SK-N-SH treated with all-trans-retinoic acid at 6 μM for 48 hours (cell line): ENCODE measurements at regions not wholly inside any gene's neighbourhood (a gene's known extent, or its start where the extent isn't known, plus 50 kb on each side); places are given as distances from the start of the nearest gene placed in this dataset.

ENCODE experiments used
- ATAC-seq: fragments of 200-7000 bp; cut with Tn5 transposase; 3 replicates; pipeline ENCODE4 v1.9.1; 2020; ENCODE audit warnings: mild to moderate bottlenecking, moderate library complexity
- BACH2 ChIP-seq: fragments of 250-450 bp; sonication (Bioruptor Pico); IDR thresholded peaks from 2 replicates; pipeline ENCODE4 v1.9.0; 2021; ENCODE audit warnings: mild to moderate bottlenecking, borderline replicate concordance
- CREB5 ChIP-seq: fragments of 250-450 bp; sonication (Bioruptor Pico); IDR thresholded peaks from 2 replicates; pipeline ENCODE4 v1.5.1; 2020; ENCODE audit warnings: low read depth, mild to moderate bottlenecking, moderate library complexity
- CSDC2 ChIP-seq: fragments of 250-450 bp; sonication (Bioruptor Pico); IDR thresholded peaks from 2 replicates; pipeline ENCODE4 v1.5.0; 2020; ENCODE audit warnings: mild to moderate bottlenecking, moderate library complexity
- CSRNP3 ChIP-seq: fragments of 250-450 bp; sonication (Bioruptor Pico); IDR thresholded peaks from 2 replicates; pipeline ENCODE4 v1.5.1; 2021; ENCODE audit warnings: mild to moderate bottlenecking, moderate library complexity
- ESRRG ChIP-seq: fragments of 250-450 bp; sonication (Bioruptor Pico); IDR thresholded peaks from 2 replicates; pipeline ENCODE4 v1.6.1; 2021; ENCODE audit warnings: mild to moderate bottlenecking
- ISL1 ChIP-seq: fragments of 250-450 bp; sonication (Bioruptor Pico); IDR thresholded peaks from 2 replicates; pipeline ENCODE4 v2.1.2; 2022; ENCODE audit warnings: mild to moderate bottlenecking, moderate library complexity
- OSR1 ChIP-seq: fragments of 250-450 bp; sonication (Bioruptor Pico); IDR thresholded peaks from 2 replicates; pipeline ENCODE4 v1.8.0; 2022; ENCODE audit warnings: moderate library complexity, mild to moderate bottlenecking, inconsistent platforms
- POU6F1 ChIP-seq: fragments of 250-450 bp; sonication (Bioruptor Pico); IDR thresholded peaks from 2 replicates; pipeline ENCODE4 v1.8.0; 2021; ENCODE audit warnings: low read depth, mild to moderate bottlenecking, moderate library complexity, borderline replicate concordance
- PPARA ChIP-seq: fragments of 250-450 bp; sonication (Bioruptor Pico); IDR thresholded peaks from 2 replicates; pipeline ENCODE4 v1.5.0; 2020; ENCODE audit warnings: mild to moderate bottlenecking, borderline replicate concordance
- RARB ChIP-seq: fragments of 250-450 bp; sonication (Bioruptor Pico); IDR thresholded peaks from 2 replicates; pipeline ENCODE4 v1.8.0; 2021; ENCODE audit warnings: mild to moderate bottlenecking, moderate library complexity
- TCF4 ChIP-seq: fragments of 250-450 bp; sonication (Bioruptor Pico); IDR thresholded peaks from 2 replicates; pipeline ENCODE4 v1.8.0; 2021; ENCODE audit warnings: mild to moderate bottlenecking, moderate library complexity, borderline replicate concordance
- TOX ChIP-seq: fragments of 250-450 bp; sonication (Bioruptor Pico); IDR thresholded peaks from 2 replicates; pipeline ENCODE4 v1.8.0; 2021; ENCODE audit warnings: mild to moderate bottlenecking, moderate library complexity, borderline replicate concordance
- TSHZ2 ChIP-seq: fragments of 250-450 bp; sonication (Bioruptor Pico); IDR thresholded peaks from 2 replicates; pipeline ENCODE4 v1.5.0; 2020; ENCODE audit warnings: mild to moderate bottlenecking, moderate library complexity
- ZFP30 ChIP-seq: fragments of 450-650 bp; formaldehyde crosslinking; IDR thresholded peaks from 2 replicates; pipeline ENCODE4 v1.5.0; 2022; ENCODE audit warnings: mild to moderate bottlenecking, moderate library complexity
- ZNF70 ChIP-seq: fragments of 450-650 bp; formaldehyde crosslinking; IDR thresholded peaks from 2 replicates; pipeline ENCODE4 v1.5.0; 2020; ENCODE audit warnings: mild to moderate bottlenecking, moderate library complexity

- no peak for ATAC-seq
Measured at GRCh38 chr4:36917413-36917812, 327.1 kb upstream of the NWD2 start.

GRCh38 chr4:36919721-36920120, 324.8 kb upstream of the NWD2 start:
- no peak for TF ChIP-seq ZFP30 (CRISPR knock-in tag)
- no peak for TF ChIP-seq CSRNP3 (CRISPR knock-in tag)
- TF ChIP-seq CREB5 (CRISPR knock-in tag), result no peak
- TF ChIP-seq ISL1 (CRISPR knock-in tag), result no peak
- ATAC-seq, result no peak

More at GRCh38 chr4:36917413-36917812, 327.1 kb upstream of the NWD2 start:
- no peak for TF ChIP-seq RARB (CRISPR knock-in tag)
- TF ChIP-seq ESRRG (CRISPR knock-in tag), result no peak
- no peak for TF ChIP-seq ZFP30 (CRISPR knock-in tag)
- no peak for TF ChIP-seq ZNF70
- no peak for TF ChIP-seq CSDC2
- TF ChIP-seq OSR1, result no peak

- ATAC-seq, result no peak
- TF ChIP-seq ISL1 (CRISPR knock-in tag) (peak; percentile 12; the same call in 1 of the 2 replicates), CSRNP3 (CRISPR knock-in tag) (no peak), ZNF70 (no peak), TSHZ2 (no peak), BACH2 (no peak), TOX (CRISPR knock-in tag) (no peak), POU6F1 (CRISPR knock-in tag) (no peak), TCF4 (CRISPR knock-in tag) (peak; percentile 53; the same call in 1 of the 2 replicates), PPARA (no peak)
- TF ChIP-seq, all 23 proteins: peak for 2
Measured at GRCh38 chr4:36921476-36922216, 322.9 kb upstream of the NWD2 start.

GRCh38 chr4:36930562-36931111, 313.9 kb upstream of the NWD2 start:
- TF ChIP-seq ISL1 (CRISPR knock-in tag) (no peak), ZNF70 (no peak)
- TF ChIP-seq, all 23 proteins: peak for 0
- no peak for ATAC-seq

GRCh38 chr4:36944232-36944631, 300.3 kb upstream of the NWD2 start:
- no peak for ATAC-seq
- TF ChIP-seq CSDC2, result no peak
- no peak for TF ChIP-seq PPARA
